HCT116 (cell line): ENCODE measurements at regions not wholly inside any gene's neighbourhood (a gene's known extent, or its start where the extent isn't known, plus 50 kb on each side); places are given as distances from the start of the nearest gene placed in this dataset.

Source experiments
- ATAC-seq: fragments of 200-7000 bp; cut with Tn5 transposase; 2 replicates; pipeline ENCODE4 v1.9.1; 2020; ENCODE audit warnings: mild to moderate bottlenecking, moderate library complexity
- BruUV-seq: library from RNA; stranded (reverse); fragments of 400-500 nt; replicated peaks from 2 replicates; lab custom pipeline; 2021; lab: Mats Ljungman, UMichigan
- CTCF ChIA-PET: fragments of 300-600 bp; sonication (Branson Sonifier 250); formaldehyde crosslinking; loops from one replicate; lab custom pipeline; 2021; ENCODE audit warnings: antibody characterized with exemption; lab: Charles Lee
- POLR2A ChIA-PET: fragments of 300-600, 350-600 bp; sonication (Branson Sonifier 250); formaldehyde crosslinking; loops from one replicate; lab custom pipeline; 2021; ENCODE audit warnings: antibody characterized with exemption; lab: Charles Lee
- RAD21 ChIA-PET, 2 experiments: fragments of 300-600 bp; sonication (Branson Sonifier 250); formaldehyde crosslinking; loops; one replicate each; lab custom pipeline; 2023; ENCODE audit warnings: low total read pairs in 2 of 2; ENCODE audit not compliant: uncharacterized antibody in 2 of 2, unreplicated experiment in 2 of 2, low non-redundant PET in 1 of 2; lab: Charles Lee
- DNase-seq: peaks from one replicate; pipeline ENCODE4 v3.0.0-alpha.2; 2010; ENCODE audit warnings: low read depth, low spot score
- H2AFZ ChIP-seq: fragments of 200-600 bp; shearing (Covaris generic), sonication (generic); 2 replicates; pipeline ENCODE4 v1.6.1; 2017; ENCODE audit warnings: low read depth, mixed run types, mixed read lengths, antibody characterized with exemption, low read length; ENCODE audit not compliant: poor library complexity, severe bottlenecking
- H3K27ac ChIP-seq: 2 replicates; pipeline ENCODE4 v1.5.1; 2012; ENCODE audit warnings: low read depth, low read length
- H3K27me3 ChIP-seq: fragments of 200-600 bp; sonication (generic); 2 replicates; pipeline ENCODE4 v1.6.1; 2016; ENCODE audit warnings: mixed run types, low read length, mixed read lengths; ENCODE audit not compliant: insufficient read depth
- H3K36me3 ChIP-seq, 2 experiments: fragments of 200-500 bp in 1 of 2; fragments of 200-600 bp in 1 of 2; sonication (Bioruptor generic) in 1 of 2; sonication (generic) in 1 of 2; 2 replicates each; pipeline versions ENCODE4 v1.5.1 to v1.6.1; 2014 to 2016; ENCODE audit warnings: low read length in 2 of 2, inconsistent platforms in 1 of 2, mixed read lengths in 1 of 2, mixed run types in 1 of 2; ENCODE audit not compliant: insufficient read depth in 2 of 2, control insufficient read depth in 1 of 2
- H3K4me1 ChIP-seq, 2 experiments: fragments of 200-600 bp in 1 of 2; sonication (generic) in 1 of 2; 2 replicates each; pipeline versions ENCODE4 v1.5.1 to v1.6.1; 2012 to 2017; ENCODE audit warnings: low read length in 2 of 2, inconsistent platforms in 1 of 2, mild to moderate bottlenecking in 1 of 2, mixed read lengths in 1 of 2, mixed run types in 1 of 2, moderate library complexity in 1 of 2; ENCODE audit not compliant: insufficient read depth in 2 of 2, control insufficient read depth in 1 of 2
- H3K4me2 ChIP-seq: fragments of 200-600 bp; sonication (generic); 2 replicates; pipeline ENCODE4 v1.6.1; 2017; ENCODE audit warnings: mixed run types, low read length, mixed read lengths
- H3K4me3 ChIP-seq, 2 experiments: fragments of 200-600 bp in 1 of 2; sonication (generic) in 1 of 2; replicated peaks in 1 of 2; 2 replicates each; pipeline ENCODE4 v1.5.1; 2011 to 2016; ENCODE audit warnings: low read length in 2 of 2, control low read depth in 1 of 2, low read depth in 1 of 2, mild to moderate bottlenecking in 1 of 2, mixed read lengths in 1 of 2, mixed run types in 1 of 2
- H3K79me2 ChIP-seq: fragments of 200-600 bp; sonication (generic); 2 replicates; pipeline ENCODE4 v1.6.1; 2017; ENCODE audit warnings: mild to moderate bottlenecking, mixed run types, low read length, moderate library complexity, mixed read lengths; ENCODE audit not compliant: insufficient read depth
- H3K9ac ChIP-seq: fragments of 200-600 bp; sonication (generic); 2 replicates; pipeline ENCODE4 v1.6.1; 2016; ENCODE audit warnings: low read length, mixed read lengths
- H3K9me2 ChIP-seq: fragments of 200-600 bp; sonication (generic), shearing (Covaris generic); 2 replicates; pipeline ENCODE4 v1.6.1; 2017; ENCODE audit warnings: mixed run types, mild to moderate bottlenecking, moderate library complexity; ENCODE audit not compliant: insufficient read depth
- H3K9me3 ChIP-seq, 2 experiments: fragments of 200-500 bp in 1 of 2; fragments of 200-600 bp in 1 of 2; sonication (Bioruptor generic) in 1 of 2; sonication (generic) in 1 of 2; 2 replicates each; pipeline ENCODE4 v1.6.1; 2014 to 2017; ENCODE audit warnings: low read length in 2 of 2, mixed read lengths in 2 of 2, inconsistent platforms in 1 of 2, low read depth in 1 of 2, mild to moderate bottlenecking in 1 of 2, mixed run types in 1 of 2, moderate library complexity in 1 of 2; ENCODE audit not compliant: control insufficient read depth in 1 of 2, insufficient read depth in 1 of 2
- H4K20me1 ChIP-seq: fragments of 200-600 bp; sonication (generic), shearing (Covaris generic); 2 replicates; pipeline ENCODE4 v1.6.1; 2017; ENCODE audit warnings: mixed run types, mild to moderate bottlenecking, moderate library complexity; ENCODE audit not compliant: insufficient read depth
- CBX3 ChIP-seq: IDR thresholded peaks from 2 replicates; pipeline ENCODE4 v1.6.1; 2012; ENCODE audit warnings: low read depth
- EGR1 ChIP-seq: IDR thresholded peaks from 2 replicates; pipeline ENCODE4 v1.6.1; 2012; ENCODE audit warnings: low read depth
- ELF1 ChIP-seq: IDR thresholded peaks from 2 replicates; pipeline ENCODE4 v1.6.1; 2012; ENCODE audit warnings: low read depth, borderline replicate concordance
- EZH2 ChIP-seq: fragments of 200-600 bp; sonication (generic); IDR thresholded peaks from 2 replicates; pipeline ENCODE4 v1.6.1; 2017; ENCODE audit warnings: antibody characterized with exemption, mixed run types
- EZH2phosphoT487 ChIP-seq: fragments of 200-600 bp; IDR thresholded peaks from 2 replicates; pipeline ENCODE4 v1.6.1; 2018; ENCODE audit warnings: antibody characterized with exemption, borderline replicate concordance
- JUND ChIP-seq: IDR thresholded peaks from 2 replicates; pipeline ENCODE4 v1.6.1; 2012
- MAX ChIP-seq: IDR thresholded peaks from 2 replicates; pipeline ENCODE4 v1.6.1; 2012
- POLR2A ChIP-seq: IDR thresholded peaks from 2 replicates; pipeline ENCODE4 v1.7.0; 2011; ENCODE audit warnings: borderline replicate concordance; ENCODE audit not compliant: insufficient read depth, insufficient read length; ENCODE audit errors: extremely low read depth
- RAD21 ChIP-seq: IDR thresholded peaks from 2 replicates; pipeline ENCODE4 v1.6.1; 2012; ENCODE audit warnings: low read depth, mild to moderate bottlenecking
- REST ChIP-seq: IDR thresholded peaks from 2 replicates; pipeline ENCODE4 v1.6.1; 2012; ENCODE audit warnings: low read depth
- SIN3A ChIP-seq: IDR thresholded peaks from 2 replicates; pipeline ENCODE4 v1.6.1; 2012; ENCODE audit warnings: low read depth
- SP1 ChIP-seq: IDR thresholded peaks from 2 replicates; pipeline ENCODE4 v1.6.1; 2012; ENCODE audit warnings: low read depth
- SRF ChIP-seq: IDR thresholded peaks from 2 replicates; pipeline ENCODE4 v1.6.1; 2012; ENCODE audit warnings: low read depth
- TCF7L2 ChIP-seq: IDR thresholded peaks from 2 replicates; pipeline ENCODE4 v1.7.0; 2011; ENCODE audit warnings: borderline replicate concordance, inconsistent platforms; ENCODE audit not compliant: insufficient read depth, insufficient read length; ENCODE audit errors: extremely low read depth
- YY1 ChIP-seq: IDR thresholded peaks from 2 replicates; pipeline ENCODE4 v1.6.1; 2011; ENCODE audit warnings: low read length, low read depth, moderate library complexity, mild to moderate bottlenecking; ENCODE audit not compliant: insufficient replicate concordance; ENCODE audit errors: extremely low read depth
- ZFX ChIP-seq: fragments of 450-650 bp; IDR thresholded peaks from 2 replicates; pipeline ENCODE4 v1.6.1; 2017
- ZNF274 ChIP-seq: fragments of 200-500 bp; sonication (Bioruptor generic); IDR thresholded peaks from 2 replicates; pipeline ENCODE4 v1.6.1; 2014; ENCODE audit warnings: mild to moderate bottlenecking, low read depth, low read length, inconsistent platforms
- intact Hi-C: fragments of 100-400 bp; cut with micrococcal nuclease; formaldehyde crosslinking; loops from 2 replicates; pipeline ENCODE4 v1.10.0; 2022
- TF ChIP-seq, protein P1 (sequence below): IDR thresholded peaks from 2 replicates; pipeline ENCODE4 v1.6.1; 2012
- TF ChIP-seq, protein P2 (sequence below): IDR thresholded peaks from 2 replicates; pipeline ENCODE4 v1.6.1; 2011; ENCODE audit warnings: mild to moderate bottlenecking, low read length, moderate library complexity; ENCODE audit not compliant: insufficient replicate concordance; ENCODE audit errors: extremely low read depth

GRCh38 chrX:93332329-93332728 lies 341.0 kb downstream of the NAP1L3 start:
- Histone ChIP-seq H3K27me3 (no peaks in the 10 kb centered on the region), H3K36me3 (no peaks in the 10 kb centered on the region), H3K27ac (no peak overlapping the region), H3K9me2 (no peaks in the 10 kb centered on the region), H3K4me3 (no peak overlapping the region), H3K9ac (no peak overlapping the region), H3K4me2 (no peak overlapping the region), H3K79me2 (no peaks in the 10 kb centered on the region), H4K20me1 (no peaks in the 10 kb centered on the region), H2AFZ (no peak overlapping the region), H3K4me1 (no peaks in the 10 kb centered on the region), H3K9me3 (no peaks in the 10 kb centered on the region)
- DNase-seq (no peak), ATAC-seq (no peak)
- no TSS peak for BruUV-seq
- TF ChIP-seq YY1 (no peak), REST (no peak), JUND (no peak), TCF7L2 (no peak), EZH2 (no peak), POLR2A (no peak), CBX3 (no peak), ZNF274 (no peak), MAX (no peak), EGR1 (no peak), ZFX (no peak), SIN3A (no peak), ELF1 (no peak), RAD21 (no peak), SRF (no peak), EZH2phosphoT487 (no peak), SP1 (no peak)
- TF ChIP-seq, protein P1, sequence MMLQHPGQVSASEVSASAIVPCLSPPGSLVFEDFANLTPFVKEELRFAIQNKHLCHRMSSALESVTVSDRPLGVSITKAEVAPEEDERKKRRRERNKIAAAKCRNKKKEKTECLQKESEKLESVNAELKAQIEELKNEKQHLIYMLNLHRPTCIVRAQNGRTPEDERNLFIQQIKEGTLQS, result no peak
- TF ChIP-seq, protein P2, sequence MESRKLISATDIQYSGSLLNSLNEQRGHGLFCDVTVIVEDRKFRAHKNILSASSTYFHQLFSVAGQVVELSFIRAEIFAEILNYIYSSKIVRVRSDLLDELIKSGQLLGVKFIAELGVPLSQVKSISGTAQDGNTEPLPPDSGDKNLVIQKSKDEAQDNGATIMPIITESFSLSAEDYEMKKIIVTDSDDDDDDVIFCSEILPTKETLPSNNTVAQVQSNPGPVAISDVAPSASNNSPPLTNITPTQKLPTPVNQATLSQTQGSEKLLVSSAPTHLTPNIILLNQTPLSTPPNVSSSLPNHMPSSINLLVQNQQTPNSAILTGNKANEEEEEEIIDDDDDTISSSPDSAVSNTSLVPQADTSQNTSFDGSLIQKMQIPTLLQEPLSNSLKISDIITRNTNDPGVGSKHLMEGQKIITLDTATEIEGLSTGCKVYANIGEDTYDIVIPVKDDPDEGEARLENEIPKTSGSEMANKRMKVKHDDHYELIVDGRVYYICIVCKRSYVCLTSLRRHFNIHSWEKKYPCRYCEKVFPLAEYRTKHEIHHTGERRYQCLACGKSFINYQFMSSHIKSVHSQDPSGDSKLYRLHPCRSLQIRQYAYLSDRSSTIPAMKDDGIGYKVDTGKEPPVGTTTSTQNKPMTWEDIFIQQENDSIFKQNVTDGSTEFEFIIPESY, result no peak
- ChIA-PET CTCF (no interaction called here), POLR2A (no interaction called here), RAD21 (no interaction called here)
- intact Hi-C loops, result no loop called here
